HepG2 (cell line): ENCODE measurements at regions not wholly inside any gene's neighbourhood (a gene's known extent, or its start where the extent isn't known, plus 50 kb on each side); places are given as distances from the start of the nearest gene placed in this dataset.
A peak's percentile ranks its signal among the peaks of the same experiment; 100 is the strongest.

ENCODE experiments used
- BRF2 ChIP-seq: sonication (generic); formaldehyde crosslinking; IDR thresholded peaks from 2 replicates; pipeline ENCODE4 v1.8.1; 2022; ENCODE audit warnings: mild to moderate bottlenecking, missing genetic modification reagents
- EZH2 ChIP-seq: conservative IDR thresholded peaks from 2 replicates; pipeline ENCODE4 v1.6.1; 2012; ENCODE audit warnings: mild to moderate bottlenecking, low read depth, low read length, moderate library complexity
- HHEX ChIP-seq: IDR thresholded peaks from 2 replicates; pipeline ENCODE4 v1.6.1; 2016; ENCODE audit warnings: control low read depth
- LRRFIP1 ChIP-seq: sonication (generic); formaldehyde crosslinking; conservative IDR thresholded peaks from 2 replicates; pipeline ENCODE4 v1.4.0; 2020; ENCODE audit warnings: missing genetic modification reagents
- MBNL3 ChIP-seq: fragments of 250-450 bp; sonication (Bioruptor Pico); conservative IDR thresholded peaks from 2 replicates; pipeline ENCODE4 v1.8.0; 2022; ENCODE audit warnings: mild to moderate bottlenecking, inconsistent platforms
- MTERF4 ChIP-seq: sonication (generic); formaldehyde crosslinking; IDR thresholded peaks from 2 replicates; pipeline ENCODE4 v1.8.0; 2023; ENCODE audit warnings: mild to moderate bottlenecking, missing genetic modification reagents
- NFYC ChIP-seq: IDR thresholded peaks from 2 replicates; pipeline ENCODE4 v1.6.1; 2016; ENCODE audit warnings: missing genetic modification reagents, missing compliant biosample characterization
- SP5 ChIP-seq: IDR thresholded peaks from 2 replicates; pipeline ENCODE4 v1.6.1; 2016; ENCODE audit warnings: low read depth, borderline replicate concordance
- ZBED4 ChIP-seq: sonication (generic); formaldehyde crosslinking; IDR thresholded peaks from 2 replicates; pipeline ENCODE4 v1.4.0; 2020; ENCODE audit warnings: missing genetic modification reagents, borderline replicate concordance
- ZBTB38 ChIP-seq: sonication (generic); formaldehyde crosslinking; IDR thresholded peaks from 2 replicates; pipeline ENCODE4 v1.5.1; 2020; ENCODE audit warnings: mild to moderate bottlenecking, missing genetic modification reagents
- ZNF18 ChIP-seq: sonication (generic); formaldehyde crosslinking; IDR thresholded peaks from 2 replicates; pipeline ENCODE4 v1.8.0; 2022; ENCODE audit warnings: mild to moderate bottlenecking, missing genetic modification reagents; ENCODE audit not compliant: insufficient replicate concordance
- ZNF329 ChIP-seq: sonication (generic); formaldehyde crosslinking; IDR thresholded peaks from 2 replicates; pipeline ENCODE4 v1.9.0; 2021; ENCODE audit warnings: low read depth, mild to moderate bottlenecking, missing genetic modification reagents
- ZNF564 ChIP-seq: sonication (generic); formaldehyde crosslinking; IDR thresholded peaks from 2 replicates; pipeline ENCODE4 v1.8.1; 2023; ENCODE audit warnings: mild to moderate bottlenecking, missing genetic modification reagents
- ZNF598 ChIP-seq: sonication (generic); formaldehyde crosslinking; IDR thresholded peaks from 2 replicates; pipeline ENCODE4 v1.5.1; 2020; ENCODE audit warnings: mild to moderate bottlenecking, missing genetic modification reagents, borderline replicate concordance
- ZNF616 ChIP-seq: sonication (generic); formaldehyde crosslinking; IDR thresholded peaks from 2 replicates; pipeline ENCODE4 v1.5.0; 2020; ENCODE audit warnings: low read depth, mild to moderate bottlenecking, missing genetic modification reagents
- ZNF710 ChIP-seq: sonication (generic); formaldehyde crosslinking; IDR thresholded peaks from 2 replicates; pipeline ENCODE4 v1.5.0; 2020; ENCODE audit warnings: mild to moderate bottlenecking, missing genetic modification reagents, borderline replicate concordance

- TF ChIP-seq ZBED4: no peak
- peak; percentile 53 for TF ChIP-seq SP5 (CRISPR knock-in tag)
- peak; percentile 66 for TF ChIP-seq HHEX (CRISPR knock-in tag)
- no peak for TF ChIP-seq EZH2
- no peak for TF ChIP-seq LRRFIP1
- peak; percentile 84 for TF ChIP-seq ZNF710 (CRISPR knock-in tag)
- TF ChIP-seq NFYC (CRISPR knock-in tag): peak; percentile 83
- TF ChIP-seq ZNF18 (CRISPR knock-in tag): peak; percentile 10
- no peak for TF ChIP-seq ZNF329 (CRISPR knock-in tag)
- peak; percentile 59; the same call in 1 of the 2 replicates for TF ChIP-seq MTERF4 (CRISPR knock-in tag)
- peak; percentile 36; the same call in 1 of the 2 replicates for TF ChIP-seq ZNF564 (CRISPR knock-in tag)
- TF ChIP-seq ZNF598 (CRISPR knock-in tag): no peak
- TF ChIP-seq ZNF616 (CRISPR knock-in tag): no peak
- TF ChIP-seq BRF2 (CRISPR knock-in tag): peak; percentile 87; the same call in 1 of the 2 replicates
- no peak for TF ChIP-seq MBNL3 (CRISPR knock-in tag)
- peak; percentile 70; the same call in 1 of the 2 replicates for TF ChIP-seq ZBTB38 (CRISPR knock-in tag)
Observed at GRCh38 chr1:121586369-121587229, 401.8 kb downstream of the SRGAP2C start (continued).
